ENCODE measurements at regions not wholly inside any gene's neighbourhood (a gene's known extent, or its start where the extent isn't known, plus 50 kb on each side); places are given as distances from the start of the nearest gene placed in this dataset.
"Not testable (repeated sequence)": the region's sequence is repeated elsewhere in the genome, so short reads cannot be mapped to it uniquely, and the experiment has no call there.

DNA sequence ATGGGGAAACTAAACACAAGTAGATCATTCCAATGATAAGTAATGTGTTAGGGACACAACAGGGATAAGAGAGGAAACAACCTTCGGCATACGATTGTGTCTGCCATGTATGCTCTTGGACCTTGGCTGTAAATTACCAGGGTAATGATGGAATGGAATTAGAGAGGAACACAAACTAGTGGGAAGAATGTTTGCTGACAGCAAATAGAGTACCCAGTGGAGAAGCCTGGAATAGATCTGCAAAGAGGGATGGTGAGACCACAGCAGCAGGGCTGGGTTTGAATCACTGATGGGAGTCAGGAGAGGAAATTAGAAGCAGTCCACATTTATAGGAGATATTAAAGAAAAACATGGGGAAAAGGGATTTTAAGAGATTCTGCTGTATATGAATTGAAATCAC, 172.8 kb downstream of the LRIG3 start:
- no peak for FAIRE-seq

DNA sequence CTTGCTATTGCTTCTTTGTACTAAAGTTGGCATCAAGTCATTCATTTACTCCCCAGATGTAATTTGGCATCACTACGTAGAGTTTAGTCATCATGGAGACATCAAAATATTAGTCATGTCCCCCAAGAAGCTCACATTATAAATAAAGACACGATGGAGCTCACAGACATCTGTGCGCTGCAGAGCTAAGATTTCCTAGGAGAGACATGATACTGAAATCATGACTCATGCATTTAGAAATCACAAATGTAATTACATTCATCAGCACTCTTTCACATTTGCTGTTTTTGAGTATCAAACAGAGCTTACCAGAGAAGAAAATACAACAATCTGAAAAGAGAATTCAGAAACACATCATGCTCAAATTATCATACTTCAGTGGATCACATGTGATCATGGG, 169.8 kb downstream of the LRIG3 start:
- FAIRE-seq: no peak

DNA sequence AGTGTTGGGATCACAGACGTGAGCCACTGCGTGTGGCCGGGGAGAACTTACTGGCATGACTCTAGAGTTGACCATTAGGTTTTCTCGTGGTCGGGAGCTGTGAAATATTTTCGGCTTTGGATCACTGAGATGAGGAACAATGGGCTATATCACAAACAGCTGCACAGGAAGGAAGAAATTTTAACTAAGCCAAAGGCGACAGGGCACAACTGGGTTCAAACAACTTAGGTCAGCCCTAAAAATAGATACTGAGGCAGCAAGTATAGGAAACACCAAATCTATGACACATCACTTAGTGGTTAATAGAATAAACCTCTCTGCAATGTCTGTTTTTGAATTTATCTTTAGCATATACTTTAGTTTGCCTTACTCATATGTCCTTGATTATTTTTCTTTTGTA, 162.9 kb downstream of the LRIG3 start:
- no peak for FAIRE-seq

GRCh38 chr12:58759745-58760144, 160.6 kb downstream of the LRIG3 start:
- FAIRE-seq: not testable (repeated sequence)

- FAIRE-seq: no peak
These were observed 159.0 kb downstream of the LRIG3 start for GRCh38 chr12:58761308-58761707.

DNA sequence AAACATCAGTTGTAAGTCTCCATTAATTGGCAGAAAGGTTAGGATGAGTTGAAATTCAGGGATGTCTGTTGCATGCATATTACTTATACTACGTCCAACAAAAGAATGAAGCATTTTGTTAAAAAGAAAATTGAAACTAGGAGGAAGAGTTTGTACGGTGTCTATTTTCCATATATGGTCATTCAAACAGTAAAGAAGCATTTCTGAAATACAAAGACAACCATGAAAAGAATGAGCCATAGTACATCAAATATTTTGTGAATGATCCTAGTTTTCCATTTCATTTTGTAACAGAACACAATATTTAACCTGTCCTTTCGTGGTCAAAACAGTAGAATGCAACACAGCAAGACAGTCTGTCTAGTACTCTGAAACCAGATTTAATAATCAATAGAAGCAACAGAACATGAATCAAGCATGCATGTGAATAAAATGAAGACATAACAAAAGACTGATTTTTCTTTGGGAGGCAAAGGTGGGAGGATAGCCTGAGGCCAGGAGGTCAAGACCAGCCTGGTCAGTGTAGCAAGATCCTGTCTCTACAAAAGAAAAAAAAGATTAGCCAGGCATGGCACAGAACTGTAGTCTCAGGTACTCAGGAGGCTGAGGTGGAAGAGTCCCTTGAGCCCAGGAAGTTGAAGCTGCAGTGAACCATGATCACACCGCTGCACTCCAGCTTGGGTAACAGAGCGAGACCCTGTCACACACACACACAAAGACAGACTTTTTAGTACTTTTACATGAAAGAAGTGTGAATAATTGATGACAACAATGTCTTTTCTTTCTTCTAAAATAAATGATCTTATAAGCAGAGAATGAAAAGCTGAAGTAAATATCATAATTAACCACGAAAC, 156.0 kb downstream of the LRIG3 start:
- FAIRE-seq: no peak

GRCh38 chr12:58765076-58765475, 155.2 kb downstream of the LRIG3 start:
- no peak for FAIRE-seq

DNA sequence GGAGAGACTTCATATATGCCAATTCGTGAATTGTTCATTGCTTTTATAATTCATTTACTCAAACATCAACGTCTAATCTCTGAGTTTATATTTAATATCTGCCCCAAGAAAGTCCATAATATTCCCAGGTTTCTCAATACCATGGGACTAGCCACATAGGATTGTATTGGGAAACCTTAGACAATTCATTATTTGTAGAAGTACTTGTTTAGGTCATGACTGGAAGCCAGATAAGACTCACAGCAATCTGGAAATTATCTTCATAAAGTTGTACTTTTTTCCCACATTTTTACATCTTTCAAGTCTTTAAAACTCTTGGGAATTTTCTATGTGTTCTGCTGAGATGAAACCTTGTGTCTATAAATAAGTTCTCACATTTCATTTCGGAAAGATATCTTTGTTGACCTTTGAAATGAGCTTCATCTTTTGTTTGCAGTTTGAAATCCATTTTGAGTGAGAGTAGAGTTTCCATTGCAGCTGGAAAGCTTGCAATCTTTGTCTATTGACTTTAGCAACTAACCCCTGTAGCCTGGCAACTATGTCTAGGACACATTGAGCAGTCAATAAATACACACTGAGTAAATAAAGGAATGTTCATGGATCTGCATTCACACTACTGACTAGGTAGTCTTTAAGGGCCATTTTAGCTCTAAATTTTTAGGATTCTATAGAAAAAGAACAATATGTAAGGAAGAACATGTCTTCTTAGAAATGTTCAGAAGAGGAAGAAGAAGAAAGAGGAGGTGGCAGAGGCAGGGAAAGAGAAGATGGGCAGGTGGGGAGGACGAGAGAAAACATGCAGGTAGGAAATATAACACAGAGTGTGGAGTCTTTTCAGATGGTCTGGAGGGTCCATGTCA, 154.4 kb downstream of the LRIG3 start:
- FAIRE-seq: no peak

GRCh38 chr12:58766513-58766870, 153.8 kb downstream of the LRIG3 start:
- no peak for FAIRE-seq

DNA sequence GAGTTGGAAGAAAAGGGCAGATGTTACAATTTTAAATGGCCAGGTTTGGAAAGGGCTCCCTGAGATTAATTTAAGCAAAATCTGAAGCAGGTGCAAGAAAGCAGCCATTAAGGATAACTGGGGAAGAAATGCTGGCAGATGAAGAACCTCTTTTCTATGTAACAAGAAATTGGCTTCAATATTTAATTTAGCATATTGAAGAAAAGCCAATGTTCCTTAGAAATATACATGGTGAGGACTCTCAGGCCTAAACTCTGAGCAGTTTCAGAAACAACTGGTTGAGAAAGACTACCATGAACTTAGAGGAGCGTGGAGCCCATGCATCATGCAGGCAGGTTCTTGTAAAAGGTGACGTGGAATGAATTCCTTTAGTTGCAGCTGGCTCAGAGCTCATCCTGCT, 152.8 kb downstream of the LRIG3 start:
- FAIRE-seq: no peak

GRCh38 chr12:58773986-58774385, 146.3 kb downstream of the LRIG3 start:
- FAIRE-seq: no peak

DNA sequence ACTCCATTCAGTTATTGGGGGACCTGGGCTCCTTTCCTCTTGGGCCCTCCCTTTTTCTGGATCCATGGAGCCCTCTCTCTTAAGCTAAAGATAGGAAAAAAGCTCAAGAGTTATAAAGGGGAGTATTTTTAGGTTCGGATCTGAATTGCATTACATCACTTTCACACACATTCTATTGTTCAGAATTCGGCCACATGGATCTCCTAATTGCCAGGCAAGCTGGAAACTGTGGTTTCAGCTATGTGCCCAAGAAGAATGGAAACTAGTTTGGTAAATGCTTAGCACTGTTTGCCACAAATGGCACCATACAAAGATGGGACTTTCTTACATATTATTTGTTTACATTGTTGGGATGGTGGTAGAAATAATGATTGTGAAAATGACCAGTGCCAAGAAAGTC, 145.6 kb downstream of the LRIG3 start:
- no peak for FAIRE-seq

DNA sequence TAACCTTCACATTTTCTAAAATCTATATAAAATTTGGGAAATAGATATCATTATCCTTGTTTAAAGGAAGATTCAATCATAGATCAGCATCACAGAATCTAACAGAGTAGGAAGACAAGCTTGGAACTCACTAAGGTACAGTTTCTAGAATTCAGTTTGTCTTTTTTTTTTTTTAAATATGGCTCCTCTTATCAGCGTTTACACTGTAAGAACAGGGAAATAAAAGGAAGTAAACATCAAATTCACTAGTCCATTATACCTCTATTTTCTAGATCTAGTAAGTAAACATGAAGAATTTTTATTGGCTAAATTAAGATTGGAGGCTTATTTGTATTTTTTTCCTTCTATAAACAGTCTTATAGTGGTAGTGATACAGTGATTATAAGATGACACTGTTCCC, 144.9 kb downstream of the LRIG3 start:
- FAIRE-seq: no peak

DNA sequence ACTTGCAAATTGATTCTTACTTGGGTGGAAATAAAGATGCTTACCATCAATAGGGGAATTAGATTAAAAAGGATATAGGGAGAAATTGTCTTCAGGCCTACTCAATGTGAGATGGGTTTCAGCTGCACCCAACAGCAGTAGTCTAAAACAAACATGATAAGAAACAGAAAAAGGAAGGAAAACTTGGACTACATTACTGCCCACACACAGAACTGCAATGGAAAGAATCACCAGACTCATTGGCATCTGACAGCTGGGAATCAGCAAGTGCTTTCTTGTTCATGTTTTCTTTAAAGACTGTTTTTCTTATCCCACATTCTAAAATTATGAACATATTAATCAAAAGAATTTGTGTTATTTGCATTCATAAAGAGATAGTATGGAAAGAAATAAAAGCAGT, 144.2 kb downstream of the LRIG3 start:
- no peak for FAIRE-seq

DNA sequence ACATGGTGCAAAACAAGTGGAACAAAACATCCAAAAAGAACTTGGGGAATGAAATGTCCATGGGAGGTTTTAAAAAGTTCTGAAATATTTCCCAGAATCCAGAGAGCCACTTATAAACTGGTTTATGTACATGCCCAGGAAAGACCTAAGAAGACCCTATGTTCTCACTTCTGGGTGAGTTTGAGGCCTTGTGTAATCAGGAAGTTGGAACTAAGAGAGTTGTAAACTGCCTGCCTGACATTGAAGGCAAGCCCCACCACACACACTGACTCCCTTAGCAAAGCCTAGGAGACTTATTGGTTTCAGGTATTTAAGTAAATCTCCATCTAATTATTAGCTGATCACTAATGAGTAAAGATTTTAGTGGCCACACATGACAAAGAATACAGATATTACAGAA, 142.5 kb downstream of the LRIG3 start:
- no peak for FAIRE-seq

DNA sequence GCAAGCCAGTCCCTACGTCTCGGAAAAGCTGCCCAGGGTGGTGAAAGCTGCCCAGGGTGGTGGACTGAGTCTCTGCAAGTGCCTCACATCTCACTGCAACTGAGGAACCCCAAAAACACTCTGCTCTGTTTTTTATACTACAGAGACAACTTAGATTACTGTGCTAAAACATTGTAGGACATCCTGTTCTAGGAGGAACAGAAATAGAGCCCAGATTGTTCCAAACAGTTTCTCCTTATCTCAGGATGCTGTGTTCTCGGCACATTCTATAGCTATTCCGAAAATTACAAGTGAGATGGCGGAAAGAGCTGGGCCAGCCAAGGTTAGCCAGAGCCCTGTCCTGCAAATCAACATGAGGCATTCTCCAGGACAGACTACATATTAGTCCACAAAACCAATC, 138.7 kb downstream of the LRIG3 start:
- FAIRE-seq: no peak

- FAIRE-seq: no peak
These were observed 133.1 kb downstream of the LRIG3 start for GRCh38 chr12:58787021-58787760.

DNA sequence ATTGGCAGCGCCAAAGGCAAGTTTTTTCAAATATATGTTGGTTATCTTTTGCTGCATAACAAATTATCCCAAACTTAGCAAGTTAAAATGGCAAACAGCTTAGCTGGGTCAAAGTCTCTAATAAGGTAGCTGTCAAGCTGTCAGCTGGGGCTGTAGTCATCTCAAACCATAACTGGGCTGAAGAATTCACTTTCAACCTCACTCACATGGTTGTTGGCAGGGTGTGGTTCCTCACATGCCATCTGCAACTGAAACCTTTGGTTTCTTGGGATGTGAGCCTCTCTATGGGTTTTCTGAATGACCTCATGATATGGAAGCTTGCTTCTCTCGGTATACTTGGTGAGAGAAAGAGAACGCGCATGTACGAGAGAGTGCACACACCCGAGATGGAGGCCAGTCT, 125.4 kb downstream of the LRIG3 start:
- no peak for FAIRE-seq

DNA sequence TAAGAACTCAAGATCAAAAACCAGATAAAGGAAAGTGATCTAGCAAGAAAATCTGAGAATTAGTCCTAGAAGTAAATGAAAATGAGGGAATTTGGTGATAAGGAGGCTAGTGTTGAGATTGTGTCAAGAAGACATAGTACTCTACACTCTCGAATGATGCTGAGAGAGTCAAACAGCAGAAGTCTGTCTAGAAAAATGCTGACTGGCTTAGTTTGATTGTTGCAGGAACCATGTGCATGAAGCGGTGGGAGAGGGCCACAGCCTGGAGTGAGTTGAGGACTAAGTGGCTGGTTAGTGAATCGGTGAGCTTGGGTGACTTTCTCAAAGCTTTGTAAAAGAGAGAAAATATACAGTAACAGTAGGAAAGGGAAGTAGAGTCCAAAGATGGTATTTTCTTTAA, 124.5 kb downstream of the LRIG3 start:
- FAIRE-seq: no peak

GRCh38 chr12:58801986-58802385, 118.3 kb downstream of the LRIG3 start:
- no peak for FAIRE-seq

- no peak for FAIRE-seq
These were observed 116.4 kb downstream of the LRIG3 start for GRCh38 chr12:58803908-58804307.

DNA sequence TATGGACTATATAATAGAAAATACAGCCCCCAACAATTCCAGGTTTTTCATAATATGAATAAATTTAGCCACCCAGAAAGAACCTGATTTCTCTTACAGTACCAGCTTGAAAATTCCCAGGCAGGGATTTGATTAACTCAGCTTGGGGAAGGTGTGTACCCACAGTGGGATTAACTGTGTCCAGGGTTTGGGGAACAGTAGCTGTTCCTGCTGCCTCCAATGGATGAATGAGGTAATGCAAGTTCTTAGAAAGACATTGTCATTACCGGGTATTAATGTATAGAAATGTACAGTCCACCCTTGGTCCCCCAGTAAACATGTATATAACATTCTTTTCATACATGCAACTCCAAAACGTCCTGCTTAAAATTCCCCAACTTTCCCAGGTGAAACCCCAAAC, 115.6 kb downstream of the LRIG3 start:
- FAIRE-seq: no peak

DNA sequence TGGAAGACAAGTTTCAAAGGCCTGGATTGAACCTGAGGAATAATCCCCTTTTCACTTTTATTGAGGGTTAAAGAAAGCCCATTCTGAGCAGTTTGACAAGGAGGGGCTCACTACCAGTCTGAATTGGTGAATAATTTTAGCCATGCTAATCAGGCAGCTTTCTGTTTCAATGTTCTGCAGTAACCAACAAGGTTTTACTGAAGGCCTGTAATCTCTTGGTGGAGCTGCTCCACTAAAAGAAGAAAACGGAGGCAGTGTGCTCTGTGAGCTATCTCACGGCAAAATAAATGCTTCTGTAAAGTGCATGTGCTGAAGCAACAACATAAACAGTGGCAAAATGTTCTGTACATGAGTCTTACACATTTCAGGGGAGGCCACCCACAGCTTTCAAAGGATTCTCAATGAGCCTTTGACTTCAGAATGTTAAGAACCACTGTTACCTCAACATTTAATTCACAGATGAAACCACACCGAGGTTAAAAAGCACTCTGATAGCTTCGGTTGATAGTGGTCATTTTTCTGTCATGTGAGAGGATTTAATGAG, 111.2 kb downstream of the LRIG3 start:
- no peak for FAIRE-seq
